Breast epithelium (tissue), 3 donors: ENCODE measurements at regions not wholly inside any gene's neighbourhood (a gene's known extent, or its start where the extent isn't known, plus 50 kb on each side); places are given as distances from the start of the nearest gene placed in this dataset.

Experiments
- POLR2A ChIP-seq: fragments of 450-650 bp; IDR thresholded peaks from one replicate; pipeline ENCODE4 v1.6.1; 2016; ENCODE audit warnings: antibody characterized with exemption, mild to moderate bottlenecking, moderate library complexity
- TF ChIP-seq, protein P1 (sequence below), 3 donors: fragments of 450-650 bp; IDR thresholded peaks; one replicate each; pipeline ENCODE4 v1.5.1; 2016 to 2017; ENCODE audit warnings: antibody characterized with exemption in 3 of 3, mild to moderate bottlenecking in 3 of 3, moderate library complexity in 3 of 3

DNA sequence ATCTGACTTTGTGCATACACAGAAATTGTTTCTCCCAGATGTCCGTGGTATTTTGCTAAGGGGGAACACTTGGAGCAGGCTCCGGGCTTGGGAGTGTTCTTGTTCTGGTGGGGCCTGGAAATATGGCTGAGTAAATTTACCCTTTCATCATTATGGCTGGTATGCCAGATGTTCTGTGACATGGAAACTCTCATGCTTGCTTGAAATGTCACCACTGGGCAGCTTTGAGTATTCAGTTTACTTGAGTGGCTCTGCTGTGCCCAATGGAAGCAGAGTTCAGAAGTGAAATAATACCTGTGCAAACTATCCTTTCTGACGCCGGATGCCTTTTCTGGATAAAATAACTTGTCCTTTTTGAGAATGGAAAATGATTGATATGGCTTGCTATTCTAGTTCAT, 283.6 kb upstream of the TPM1 start:
- no peak for TF ChIP-seq POLR2A
- TF ChIP-seq, protein P1, sequence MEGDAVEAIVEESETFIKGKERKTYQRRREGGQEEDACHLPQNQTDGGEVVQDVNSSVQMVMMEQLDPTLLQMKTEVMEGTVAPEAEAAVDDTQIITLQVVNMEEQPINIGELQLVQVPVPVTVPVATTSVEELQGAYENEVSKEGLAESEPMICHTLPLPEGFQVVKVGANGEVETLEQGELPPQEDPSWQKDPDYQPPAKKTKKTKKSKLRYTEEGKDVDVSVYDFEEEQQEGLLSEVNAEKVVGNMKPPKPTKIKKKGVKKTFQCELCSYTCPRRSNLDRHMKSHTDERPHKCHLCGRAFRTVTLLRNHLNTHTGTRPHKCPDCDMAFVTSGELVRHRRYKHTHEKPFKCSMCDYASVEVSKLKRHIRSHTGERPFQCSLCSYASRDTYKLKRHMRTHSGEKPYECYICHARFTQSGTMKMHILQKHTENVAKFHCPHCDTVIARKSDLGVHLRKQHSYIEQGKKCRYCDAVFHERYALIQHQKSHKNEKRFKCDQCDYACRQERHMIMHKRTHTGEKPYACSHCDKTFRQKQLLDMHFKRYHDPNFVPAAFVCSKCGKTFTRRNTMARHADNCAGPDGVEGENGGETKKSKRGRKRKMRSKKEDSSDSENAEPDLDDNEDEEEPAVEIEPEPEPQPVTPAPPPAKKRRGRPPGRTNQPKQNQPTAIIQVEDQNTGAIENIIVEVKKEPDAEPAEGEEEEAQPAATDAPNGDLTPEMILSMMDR (IDR thresholded peaks at IDR 0.05), result no peak
